ENCODE measurements at regions not wholly inside any gene's neighbourhood (a gene's known extent, or its start where the extent isn't known, plus 50 kb on each side); places are given as distances from the start of the nearest gene placed in this dataset.

GRCh38 chr13:99045396-99045795 lies 67.5 kb upstream of the DOCK9 start:
- Histone ChIP-seq H3K4me1 (ENCODE audit: low read length) (peaks cover 9% of the 10 kb centered on the region), H3K9me3 (ENCODE audit: insufficient read depth, low read length) (no peaks in the 10 kb centered on the region), H3K4me3 (ENCODE audit: low read length) (no peak overlapping the region), H3K9ac (ENCODE audit: low read length) (no peak overlapping the region), H3K27me3 (ENCODE audit: low read depth, low read length) (peaks cover 3% of the 10 kb centered on the region; the same call in 1 of the 2 replicates), H3K36me3 (replicated peaks; ENCODE audit: low read depth, low read length) (no peaks in the 10 kb centered on the region), H3K27ac (ENCODE audit: low read length) (no peak overlapping the region), H4K20me1 (ENCODE audit: insufficient read depth, low read length) (no peaks in the 10 kb centered on the region), H2AFZ (ENCODE audit: low read depth, low read length) (no peak overlapping the region), H3K4me2 (ENCODE audit: low read length) (no peak overlapping the region), H3K79me2 (ENCODE audit: low read length) (no peaks in the 10 kb centered on the region)
- TF ChIP-seq EZH2phosphoT487 (IDR thresholded peaks at IDR 0.05; ENCODE audit: low read depth) (no peak), CTCF (IDR thresholded peaks at IDR 0.05; ENCODE audit: low read depth, low read length) (no peak)

- peaks cover 15% of the 10 kb centered on the region for H3K4me1 ChIP-seq (ENCODE audit: low read length)
- H3K27ac ChIP-seq (ENCODE audit: low read length): no peak overlapping the region
- TF ChIP-seq CTCF (IDR thresholded peaks at IDR 0.05; ENCODE audit: low read depth, low read length) (no peak), EZH2phosphoT487 (IDR thresholded peaks at IDR 0.05; ENCODE audit: low read depth) (no peak)
- H3K4me2 ChIP-seq (ENCODE audit: low read length): no peak overlapping the region
- peaks cover 3% of the 10 kb centered on the region; the same call in 1 of the 2 replicates for H3K27me3 ChIP-seq (ENCODE audit: low read depth, low read length)
- no peaks in the 10 kb centered on the region for H3K79me2 ChIP-seq (ENCODE audit: low read length)
- no peaks in the 10 kb centered on the region for H3K9me3 ChIP-seq (ENCODE audit: insufficient read depth, low read length)
- no peak overlapping the region for H2AFZ ChIP-seq (ENCODE audit: low read depth, low read length)
- 0 out of 2 replicates have a peak, but pooled peaks cover under 1% of the 10 kb centered on the region for H4K20me1 ChIP-seq (ENCODE audit: insufficient read depth, low read length)
- H3K36me3 ChIP-seq (replicated peaks; ENCODE audit: low read depth, low read length): no peaks in the 10 kb centered on the region
- H3K4me3 ChIP-seq (ENCODE audit: low read length): no peak overlapping the region
- H3K9ac ChIP-seq (ENCODE audit: low read length): no peak overlapping the region
These were observed 69.0 kb upstream of the DOCK9 start for GRCh38 chr13:99046851-99047250.

- Histone ChIP-seq H3K27ac (ENCODE audit: low read length) (no peak overlapping the region), H3K4me1 (ENCODE audit: low read length) (peaks cover 13% of the 10 kb centered on the region), H3K36me3 (replicated peaks; ENCODE audit: low read depth, low read length) (no peaks in the 10 kb centered on the region), H2AFZ (ENCODE audit: low read depth, low read length) (no peak overlapping the region), H3K9me3 (ENCODE audit: insufficient read depth, low read length) (no peaks in the 10 kb centered on the region), H4K20me1 (ENCODE audit: insufficient read depth, low read length) (0 out of 2 replicates have a peak, but pooled peaks cover 3% of the 10 kb centered on the region), H3K4me2 (ENCODE audit: low read length) (no peak overlapping the region), H3K27me3 (ENCODE audit: low read depth, low read length) (no peaks in the 10 kb centered on the region), H3K9ac (ENCODE audit: low read length) (no peak overlapping the region), H3K4me3 (ENCODE audit: low read length) (no peak overlapping the region), H3K79me2 (ENCODE audit: low read length) (no peaks in the 10 kb centered on the region)
- TF ChIP-seq EZH2phosphoT487 (IDR thresholded peaks at IDR 0.05; ENCODE audit: low read depth) (no peak), CTCF (IDR thresholded peaks at IDR 0.05; ENCODE audit: low read depth, low read length) (no peak)
These were observed 73.2 kb upstream of the DOCK9 start for GRCh38 chr13:99050983-99051488.

- Histone ChIP-seq H3K27ac (ENCODE audit: low read length) (no peak overlapping the region), H3K27me3 (ENCODE audit: low read depth, low read length) (no peaks in the 10 kb centered on the region), H3K4me3 (ENCODE audit: low read length) (no peak overlapping the region), H2AFZ (ENCODE audit: low read depth, low read length) (no peak overlapping the region), H3K79me2 (ENCODE audit: low read length) (no peaks in the 10 kb centered on the region), H3K4me1 (ENCODE audit: low read length) (peaks cover 6% of the 10 kb centered on the region; the same call in 1 of the 2 replicates), H3K9ac (ENCODE audit: low read length) (no peak overlapping the region), H3K36me3 (replicated peaks; ENCODE audit: low read depth, low read length) (no peaks in the 10 kb centered on the region), H3K4me2 (ENCODE audit: low read length) (no peak overlapping the region), H3K9me3 (ENCODE audit: insufficient read depth, low read length) (no peaks in the 10 kb centered on the region), H4K20me1 (ENCODE audit: insufficient read depth, low read length) (0 out of 2 replicates have a peak, but pooled peaks cover 3% of the 10 kb centered on the region)
- TF ChIP-seq CTCF (IDR thresholded peaks at IDR 0.05; ENCODE audit: low read depth, low read length) (no peak), EZH2phosphoT487 (IDR thresholded peaks at IDR 0.05; ENCODE audit: low read depth) (no peak)
These were observed 74.0 kb upstream of the DOCK9 start for GRCh38 chr13:99051768-99052455.

All from OCI-LY3 (cell line).